ENCODE measurements at regions not wholly inside any gene's neighbourhood (a gene's known extent, or its start where the extent isn't known, plus 50 kb on each side); places are given as distances from the start of the nearest gene placed in this dataset.
"Not testable (repeated sequence)": the region's sequence is repeated elsewhere in the genome, so short reads cannot be mapped to it uniquely, and the experiment has no call there.

- not testable (repeated sequence) for TF ChIP-seq CTCF (IDR thresholded peaks at IDR 0.05 in 8 of 11, conservative IDR thresholded peaks at IDR 0.05 in 3 of 11); POLR2A (IDR thresholded peaks at IDR 0.05)
Measured at GRCh38 chr9:41802706-41803105, 326.5 kb downstream of the CNTNAP3B start.

All from spleen (tissue), 7 donors.